Breast epithelium (tissue), 4 donors: ENCODE measurements at regions not wholly inside any gene's neighbourhood (a gene's known extent, or its start where the extent isn't known, plus 50 kb on each side); places are given as distances from the start of the nearest gene placed in this dataset.
"Not testable (repeated sequence)": the region's sequence is repeated elsewhere in the genome, so short reads cannot be mapped to it uniquely, and the experiment has no call there.

Source experiments
- DNase-seq, 2 donors: peaks; one replicate each; pipeline ENCODE4 v3.0.0-alpha.2; 2019; ENCODE audit warnings: low spot score in 2 of 2
- H3K27ac ChIP-seq, 2 donors: fragments of 200-600 bp; sonication (generic) in 1 of 2; one replicate each; pipeline ENCODE4 v1.5.1; 2016 to 2019; ENCODE audit warnings: mild to moderate bottlenecking in 1 of 2
- H3K27me3 ChIP-seq, 2 donors: fragments of 200-600 bp; sonication (generic) in 1 of 2; one replicate each; pipeline versions ENCODE4 v1.5.1 to v1.6.0; 2017 to 2019; ENCODE audit warnings: control low read depth in 1 of 2, mild to moderate bottlenecking in 1 of 2
- H3K36me3 ChIP-seq: fragments of 200-600 bp; one replicate; pipeline ENCODE4 v1.5.1; 2019
- H3K4me1 ChIP-seq, 2 donors: fragments of 200-600 bp; sonication (generic); one replicate each; pipeline ENCODE4 v1.5.1; 2016 to 2019; ENCODE audit warnings: control low read depth in 1 of 2
- H3K4me3 ChIP-seq, 3 donors: fragments of 200-600 bp; sonication (generic); 1 replicate in 2 of 3; 2 replicates in 1 of 3; pipeline ENCODE4 v1.5.1; 2016 to 2019; ENCODE audit warnings: mild to moderate bottlenecking in 3 of 3, moderate library complexity in 2 of 3
- H3K9me3 ChIP-seq, 2 donors: fragments of 200-600 bp; sonication (generic) in 1 of 2; one replicate each; pipeline ENCODE4 v1.5.1; 2016 to 2019; ENCODE audit warnings: control low read depth in 1 of 2
- CTCF ChIP-seq, 3 donors: fragments of 450-650 bp; IDR thresholded peaks; one replicate each; pipeline ENCODE4 v1.5.1; 2016 to 2017; ENCODE audit warnings: antibody characterized with exemption in 3 of 3, mild to moderate bottlenecking in 3 of 3, moderate library complexity in 3 of 3
- POLR2A ChIP-seq: fragments of 450-650 bp; IDR thresholded peaks from one replicate; pipeline ENCODE4 v1.6.1; 2016; ENCODE audit warnings: antibody characterized with exemption, mild to moderate bottlenecking, moderate library complexity
- POLR2AphosphoS5 ChIP-seq, 3 donors: sonication (generic); formaldehyde crosslinking; IDR thresholded peaks; one replicate each; pipeline ENCODE4 v1.6.1; 2017; ENCODE audit warnings: antibody characterized with exemption in 3 of 3
- intact Hi-C: fragments of 100-400 bp; cut with DNase I; formaldehyde crosslinking; loops from one replicate; pipeline ENCODE4 v1.15.1; 2023; ENCODE audit warnings: low total_unique reads

- no peaks in the 10 kb centered on the region for H3K36me3 ChIP-seq
- peak overlapping the region in 1 of 2 donors; percentile 7 for H3K27ac ChIP-seq
- DNase-seq, result peak in 1 of 2 donors; percentile 55
- H3K27me3 ChIP-seq, result no peaks in the 10 kb centered on the region
- H3K4me1 ChIP-seq, result peaks cover 0 to 4% of the 10 kb centered on the region in 2 donors
- H3K4me3 ChIP-seq, result no peak overlapping the region
- intact Hi-C loops, result no loop called here
- no peaks in the 10 kb centered on the region for H3K9me3 ChIP-seq
- TF ChIP-seq CTCF (IDR thresholded peaks at IDR 0.05) (no peak), POLR2AphosphoS5 (IDR thresholded peaks at IDR 0.05) (no peak), POLR2A (no peak)
Observed at GRCh38 chr6:67131827-67132226, 1424.8 kb upstream of the EYS start.

GRCh38 chr6:67129780-67130179 is 1422.8 kb upstream of the EYS start:
- H3K27ac ChIP-seq, result no peak overlapping the region
- H3K9me3 ChIP-seq, result no peaks in the 10 kb centered on the region
- no peaks in the 10 kb centered on the region for H3K27me3 ChIP-seq
- no peak for TF ChIP-seq POLR2AphosphoS5 (IDR thresholded peaks at IDR 0.05)
- no peak for TF ChIP-seq CTCF (IDR thresholded peaks at IDR 0.05)
- TF ChIP-seq POLR2A, result no peak
- H3K36me3 ChIP-seq, result no peaks in the 10 kb centered on the region
- peaks cover 0 to 4% of the 10 kb centered on the region in 2 donors for H3K4me1 ChIP-seq
- no peak for DNase-seq
- H3K4me3 ChIP-seq, result no peak overlapping the region
- intact Hi-C loops, result no loop called here

GRCh38 chr6:67127041-67127440 is 1420.0 kb upstream of the EYS start:
- Histone ChIP-seq H3K27ac (no peak overlapping the region), H3K27me3 (no peaks in the 10 kb centered on the region), H3K4me3 (no peak overlapping the region), H3K36me3 (no peaks in the 10 kb centered on the region), H3K9me3 (no peaks in the 10 kb centered on the region), H3K4me1 (peaks cover 0 to 2% of the 10 kb centered on the region in 2 donors)
- no peak for TF ChIP-seq CTCF (IDR thresholded peaks at IDR 0.05)
- no peak for DNase-seq
- intact Hi-C loops, result no loop called here

- no peaks in the 10 kb centered on the region for H3K36me3 ChIP-seq
- H3K9me3 ChIP-seq, result no peaks in the 10 kb centered on the region
- TF ChIP-seq CTCF (IDR thresholded peaks at IDR 0.05), result no peak
- TF ChIP-seq POLR2A, result no peak
- no peak for TF ChIP-seq POLR2AphosphoS5 (IDR thresholded peaks at IDR 0.05)
- H3K27ac ChIP-seq, result no peak overlapping the region
- H3K27me3 ChIP-seq, result no peaks in the 10 kb centered on the region
- no peaks in the 10 kb centered on the region for H3K4me1 ChIP-seq
- no peak overlapping the region for H3K4me3 ChIP-seq
- DNase-seq, result no peak
- intact Hi-C loops, result no loop called here
Observed at GRCh38 chr6:67121115-67121514, 1414.1 kb upstream of the EYS start.

GRCh38 chr6:67112120-67112519 is 1405.1 kb upstream of the EYS start:
- Histone ChIP-seq H3K27ac (no peak overlapping the region), H3K36me3 (no peaks in the 10 kb centered on the region), H3K4me1 (no peaks in the 10 kb centered on the region), H3K27me3 (no peaks in the 10 kb centered on the region), H3K9me3 (no peaks in the 10 kb centered on the region), H3K4me3 (no peak overlapping the region)
- TF ChIP-seq POLR2A, result no peak
- no peak for DNase-seq
- intact Hi-C loops, result no loop called here

- TF ChIP-seq POLR2A (no peak), CTCF (IDR thresholded peaks at IDR 0.05) (no peak), POLR2AphosphoS5 (IDR thresholded peaks at IDR 0.05) (no peak)
- intact Hi-C loops, result no loop called here
- DNase-seq, result no peak
- H3K9me3 ChIP-seq, result no peaks in the 10 kb centered on the region
- no peaks in the 10 kb centered on the region for H3K36me3 ChIP-seq
- H3K4me1 ChIP-seq, result no peaks in the 10 kb centered on the region
- no peak overlapping the region for H3K4me3 ChIP-seq
- H3K27ac ChIP-seq, result no peak overlapping the region
- no peaks in the 10 kb centered on the region for H3K27me3 ChIP-seq
Observed at GRCh38 chr6:67102743-67103142, 1395.7 kb upstream of the EYS start.

- H3K4me1 ChIP-seq, H3K36me3 ChIP-seq, intact Hi-C loops, H3K27ac ChIP-seq, DNase-seq, H3K27me3 ChIP-seq, H3K4me3 ChIP-seq, H3K9me3 ChIP-seq: not testable (repeated sequence)
Observed at GRCh38 chr6:67095618-67096226, 1388.7 kb upstream of the EYS start.
